Endothelial cell (in vitro differentiated cells): ENCODE measurements at regions not wholly inside any gene's neighbourhood (a gene's known extent, or its start where the extent isn't known, plus 50 kb on each side); places are given as distances from the start of the nearest gene placed in this dataset.

Source experiments
- DNase-seq: peaks from one replicate; pipeline ENCODE4 v3.0.0; 2021; ENCODE audit warnings: low spot score
- H3K27ac Mint-ChIP-seq: one replicate; pipeline ENCODE4 v1.8.0; 2021; ENCODE audit warnings: mixed read lengths, inconsistent platforms; ENCODE audit not compliant: unreplicated experiment
- H3K27me3 Mint-ChIP-seq: one replicate; pipeline ENCODE4 v1.8.0; 2021; ENCODE audit warnings: mild to moderate bottlenecking, moderate library complexity, mixed read lengths, inconsistent platforms; ENCODE audit not compliant: unreplicated experiment
- H3K36me3 Mint-ChIP-seq: one replicate; pipeline ENCODE4 v1.8.0; 2021; ENCODE audit warnings: mild to moderate bottlenecking, low read depth, mixed read lengths, inconsistent platforms; ENCODE audit not compliant: unreplicated experiment
- H3K4me1 Mint-ChIP-seq: one replicate; pipeline ENCODE4 v1.8.0; 2021; ENCODE audit warnings: mild to moderate bottlenecking, mixed read lengths, inconsistent platforms; ENCODE audit not compliant: unreplicated experiment
- H3K4me3 Mint-ChIP-seq: one replicate; pipeline ENCODE4 v1.8.0; 2021; ENCODE audit warnings: mild to moderate bottlenecking, mixed read lengths, inconsistent platforms; ENCODE audit not compliant: unreplicated experiment
- H3K9me3 Mint-ChIP-seq: one replicate; pipeline ENCODE4 v1.8.0; 2021; ENCODE audit warnings: mixed read lengths, inconsistent platforms; ENCODE audit not compliant: unreplicated experiment
- TF ChIP-seq, protein P1 (sequence below): fragments of 200-600 bp; sonication (generic); IDR thresholded peaks from one replicate; pipeline ENCODE4 v1.5.0; 2021; ENCODE audit warnings: antibody characterized with exemption; ENCODE audit not compliant: unreplicated experiment

DNA sequence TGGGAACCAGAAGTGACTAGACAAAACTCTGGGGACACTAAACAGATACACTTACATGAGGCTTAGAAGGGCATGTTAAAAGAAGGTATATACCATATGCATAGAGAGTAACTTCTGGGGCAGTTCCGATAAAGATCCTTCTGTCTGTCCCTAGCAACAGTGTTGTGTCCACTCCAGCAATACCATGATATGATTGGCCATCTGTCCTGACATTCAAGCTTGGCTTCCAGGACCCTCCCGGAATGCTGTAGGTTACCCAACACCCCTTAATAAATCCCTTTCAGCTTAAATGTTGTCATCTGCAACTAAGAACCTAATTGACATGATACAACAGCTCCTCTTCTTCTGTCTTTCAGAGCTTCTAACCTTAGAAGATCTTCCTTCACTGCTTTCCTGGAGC, 307.7 kb downstream of the OMA1 start:
- Mint-ChIP-seq H3K4me3 (no peak overlapping the region), H3K36me3 (no peaks in the 10 kb centered on the region), H3K4me1 (peaks cover 5% of the 10 kb centered on the region), H3K9me3 (no peaks in the 10 kb centered on the region), H3K27me3 (no peaks in the 10 kb centered on the region), H3K27ac (no peak overlapping the region)
- TF ChIP-seq, protein P1, sequence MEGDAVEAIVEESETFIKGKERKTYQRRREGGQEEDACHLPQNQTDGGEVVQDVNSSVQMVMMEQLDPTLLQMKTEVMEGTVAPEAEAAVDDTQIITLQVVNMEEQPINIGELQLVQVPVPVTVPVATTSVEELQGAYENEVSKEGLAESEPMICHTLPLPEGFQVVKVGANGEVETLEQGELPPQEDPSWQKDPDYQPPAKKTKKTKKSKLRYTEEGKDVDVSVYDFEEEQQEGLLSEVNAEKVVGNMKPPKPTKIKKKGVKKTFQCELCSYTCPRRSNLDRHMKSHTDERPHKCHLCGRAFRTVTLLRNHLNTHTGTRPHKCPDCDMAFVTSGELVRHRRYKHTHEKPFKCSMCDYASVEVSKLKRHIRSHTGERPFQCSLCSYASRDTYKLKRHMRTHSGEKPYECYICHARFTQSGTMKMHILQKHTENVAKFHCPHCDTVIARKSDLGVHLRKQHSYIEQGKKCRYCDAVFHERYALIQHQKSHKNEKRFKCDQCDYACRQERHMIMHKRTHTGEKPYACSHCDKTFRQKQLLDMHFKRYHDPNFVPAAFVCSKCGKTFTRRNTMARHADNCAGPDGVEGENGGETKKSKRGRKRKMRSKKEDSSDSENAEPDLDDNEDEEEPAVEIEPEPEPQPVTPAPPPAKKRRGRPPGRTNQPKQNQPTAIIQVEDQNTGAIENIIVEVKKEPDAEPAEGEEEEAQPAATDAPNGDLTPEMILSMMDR: no peak
- no peak for DNase-seq

DNA sequence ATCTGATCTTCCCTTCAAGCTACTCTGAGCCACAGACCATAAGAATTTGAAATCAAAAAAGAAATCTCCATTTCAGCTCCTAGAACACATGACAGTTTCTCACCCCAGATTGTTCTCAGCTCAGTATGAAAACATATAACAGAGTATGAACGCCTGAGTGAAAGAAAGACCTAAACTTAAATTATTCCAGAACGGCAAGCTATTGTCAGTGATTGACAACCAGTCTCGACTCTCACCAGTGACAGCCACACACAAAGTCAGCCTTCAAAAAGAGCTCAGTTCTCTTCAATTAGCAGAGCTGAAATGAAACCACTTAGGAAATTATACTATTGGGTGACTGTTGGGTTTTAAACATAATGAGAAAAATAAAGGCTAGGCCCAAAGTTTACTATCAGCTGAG, 312.8 kb downstream of the OMA1 start:
- H3K4me3 Mint-ChIP-seq: no peak overlapping the region
- H3K36me3 Mint-ChIP-seq: no peaks in the 10 kb centered on the region
- H3K4me1 Mint-ChIP-seq: peaks cover 5% of the 10 kb centered on the region
- peaks cover 2% of the 10 kb centered on the region for H3K27me3 Mint-ChIP-seq
- TF ChIP-seq, protein P1: no peak
- no peaks in the 10 kb centered on the region for H3K9me3 Mint-ChIP-seq
- H3K27ac Mint-ChIP-seq: no peak overlapping the region
- DNase-seq: no peak

DNA sequence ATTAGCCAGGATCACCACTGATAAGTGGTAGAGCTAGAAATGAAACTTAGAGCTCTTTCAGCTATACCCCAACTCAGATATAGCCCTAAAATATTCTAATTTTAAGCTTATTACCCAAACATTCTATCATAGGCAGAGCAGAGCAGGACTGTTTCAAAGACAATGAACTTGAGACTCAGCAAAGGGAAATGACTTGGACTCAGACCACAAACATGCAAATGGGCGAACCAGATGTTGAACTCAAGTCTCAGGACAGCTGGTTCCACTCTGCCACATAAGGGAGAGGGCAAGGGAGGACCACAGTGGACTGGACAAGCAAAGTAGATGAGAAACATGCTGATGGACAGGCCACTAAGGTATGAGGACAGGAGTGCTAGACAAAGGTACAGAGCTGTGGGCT, 315.3 kb downstream of the OMA1 start:
- H3K27me3 Mint-ChIP-seq: peaks cover 2% of the 10 kb centered on the region
- TF ChIP-seq, protein P1: no peak
- H3K4me3 Mint-ChIP-seq: no peak overlapping the region
- no peaks in the 10 kb centered on the region for H3K36me3 Mint-ChIP-seq
- H3K27ac Mint-ChIP-seq: no peak overlapping the region
- no peaks in the 10 kb centered on the region for H3K9me3 Mint-ChIP-seq
- no peak for DNase-seq
- H3K4me1 Mint-ChIP-seq: no peaks in the 10 kb centered on the region

DNA sequence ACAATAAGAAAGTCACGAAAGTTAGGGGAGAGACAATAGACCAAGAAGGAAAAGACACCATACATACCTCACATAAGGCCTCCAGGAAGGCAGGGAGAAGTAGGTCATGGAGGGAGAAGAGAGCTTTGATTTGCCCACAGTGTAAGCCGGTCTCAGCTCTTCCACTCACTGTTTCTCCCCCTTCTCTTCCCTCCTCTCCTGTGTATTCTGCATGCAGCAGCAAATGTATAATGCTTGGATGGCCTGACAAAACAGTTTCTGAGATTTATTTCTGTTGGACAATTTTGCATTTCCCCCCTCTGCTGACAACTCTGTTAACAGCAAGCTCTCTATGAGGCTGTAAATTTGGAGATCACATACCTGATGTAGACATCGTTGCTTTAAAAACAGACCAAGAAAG, 318.9 kb downstream of the OMA1 start:
- Mint-ChIP-seq H3K9me3 (no peaks in the 10 kb centered on the region), H3K36me3 (no peaks in the 10 kb centered on the region), H3K4me3 (no peak overlapping the region), H3K4me1 (no peaks in the 10 kb centered on the region), H3K27me3 (peaks cover 2% of the 10 kb centered on the region), H3K27ac (no peak overlapping the region)
- DNase-seq: no peak
- TF ChIP-seq, protein P1: no peak

DNA sequence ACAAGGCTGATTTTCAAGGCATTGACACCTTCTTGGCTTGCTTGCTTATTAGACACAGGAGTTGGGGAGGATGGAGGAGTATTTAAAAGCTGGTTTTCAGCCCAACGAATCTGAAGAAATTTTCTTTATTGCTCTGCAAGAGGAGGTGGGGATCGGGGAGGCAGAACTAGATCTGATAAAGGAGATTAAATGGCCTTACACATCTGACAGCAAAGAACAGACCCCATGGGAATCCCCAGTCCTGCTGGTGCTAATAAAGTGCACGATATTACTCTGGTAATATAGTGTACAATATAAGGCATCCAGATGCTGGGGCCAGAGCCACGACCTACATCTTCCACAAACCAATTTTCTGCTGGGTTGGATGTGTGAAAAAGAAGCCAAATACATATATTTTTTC, 323.0 kb downstream of the OMA1 start:
- DNase-seq: no peak
- Mint-ChIP-seq H3K27me3 (no peaks in the 10 kb centered on the region), H3K27ac (no peak overlapping the region), H3K4me1 (no peaks in the 10 kb centered on the region), H3K9me3 (no peaks in the 10 kb centered on the region), H3K4me3 (no peak overlapping the region), H3K36me3 (no peaks in the 10 kb centered on the region)
- TF ChIP-seq, protein P1: no peak
